NCI-H1930 (cell line): ENCODE measurements at regions not wholly inside any gene's neighbourhood (a gene's known extent, or its start where the extent isn't known, plus 50 kb on each side); places are given as distances from the start of the nearest gene placed in this dataset.
A peak's percentile ranks its signal among the peaks of the same experiment; 100 is the strongest.
"Not testable (repeated sequence)": the region's sequence is repeated elsewhere in the genome, so short reads cannot be mapped to it uniquely, and the experiment has no call there.

Experiments
- DNase-seq, 2 experiments: peaks; one replicate each; lab custom pipeline; 2025; lab: John Stamatoyannopoulos, UW

GRCh38 chr17:71023249-71024030, 854.1 kb downstream of the KCNJ2 start:
- no peak for DNase-seq

GRCh38 chr17:71024172-71024571, 854.8 kb downstream of the KCNJ2 start:
- DNase-seq = no peak

GRCh38 chr17:71024969-71025368, 855.6 kb downstream of the KCNJ2 start:
- no peak for DNase-seq

- DNase-seq = no peak
These were observed 859.9 kb downstream of the KCNJ2 start for GRCh38 chr17:71029246-71029645.

GRCh38 chr17:71031286-71031685, 862.0 kb downstream of the KCNJ2 start:
- DNase-seq = not testable (repeated sequence)

GRCh38 chr17:71032746-71033273, 863.5 kb downstream of the KCNJ2 start:
- peak; percentile 99 to 100 for DNase-seq

GRCh38 chr17:71033336-71033735, 864.0 kb downstream of the KCNJ2 start:
- peak; percentile 95 to 97 for DNase-seq

GRCh38 chr17:71035226-71035625, 865.9 kb downstream of the KCNJ2 start:
- DNase-seq = no peak

- DNase-seq = no peak
These were observed 868.1 kb downstream of the KCNJ2 start for GRCh38 chr17:71037386-71037785.

GRCh38 chr17:71039391-71039790, 870.1 kb downstream of the KCNJ2 start:
- DNase-seq = no peak

GRCh38 chr17:71052971-71053370, 883.6 kb downstream of the KCNJ2 start:
- no peak for DNase-seq

- DNase-seq = no peak
These were observed 885.8 kb downstream of the KCNJ2 start for GRCh38 chr17:71055128-71055527.

GRCh38 chr17:71057448-71057847, 888.1 kb downstream of the KCNJ2 start:
- DNase-seq = no peak

- no peak for DNase-seq
These were observed 888.6 kb downstream of the KCNJ2 start for GRCh38 chr17:71057938-71058337.

- DNase-seq = no peak
These were observed 893.8 kb downstream of the KCNJ2 start for GRCh38 chr17:71063127-71063526.

GRCh38 chr17:71063559-71063958, 894.2 kb downstream of the KCNJ2 start:
- no peak for DNase-seq

- no peak for DNase-seq
These were observed 898.5 kb downstream of the KCNJ2 start for GRCh38 chr17:71067669-71068407.

GRCh38 chr17:71068408-71068750, 899.0 kb downstream of the KCNJ2 start:
- no peak for DNase-seq

- DNase-seq = no peak
These were observed 901.7 kb downstream of the KCNJ2 start for GRCh38 chr17:71071041-71071440.

- DNase-seq = no peak
These were observed 902.5 kb downstream of the KCNJ2 start for GRCh38 chr17:71071837-71072236.

GRCh38 chr17:71080937-71081336, 911.6 kb downstream of the KCNJ2 start:
- DNase-seq = no peak

GRCh38 chr17:71081666-71082065, 912.3 kb downstream of the KCNJ2 start:
- DNase-seq = no peak

- DNase-seq = no peak
These were observed 914.9 kb downstream of the KCNJ2 start for GRCh38 chr17:71084219-71084618.
